H1 (cell line): ENCODE measurements at regions not wholly inside any gene's neighbourhood (a gene's known extent, or its start where the extent isn't known, plus 50 kb on each side); places are given as distances from the start of the nearest gene placed in this dataset.

Source experiments
- BCL11A ChIP-seq, 2 experiments: IDR thresholded peaks; one replicate each; pipeline ENCODE4 v1.6.1; 2011; ENCODE audit warnings: low read depth in 2 of 2, low read length in 2 of 2, mild to moderate bottlenecking in 2 of 2
- CBX5 ChIP-seq: fragments of 300-800, 300-1000 bp; sonication (generic); IDR thresholded peaks from 2 replicates; pipeline ENCODE4 v1.7.1; 2016; ENCODE audit warnings: antibody characterized with exemption, low read length, low read depth
- CREB1 ChIP-seq: IDR thresholded peaks from 2 replicates; pipeline ENCODE4 v1.6.1; 2012; ENCODE audit warnings: inconsistent platforms
- EGR1 ChIP-seq: IDR thresholded peaks from 2 replicates; pipeline ENCODE4 v1.6.1; 2011; ENCODE audit warnings: low read depth, low read length, borderline replicate concordance
- KDM4A ChIP-seq: IDR thresholded peaks from one replicate; pipeline ENCODE4 v1.7.1; 2012; ENCODE audit warnings: low read depth, mild to moderate bottlenecking, moderate library complexity, low read length, inconsistent platforms; ENCODE audit not compliant: severe bottlenecking

GRCh38 chr7:41808541-41808940 is 105.7 kb upstream of the INHBA start (continued):
- TF ChIP-seq EGR1, result peak; percentile 65; the same call in 1 of the 2 replicates
- TF ChIP-seq CBX5, result no peak
- TF ChIP-seq CREB1, result peak; percentile 64; the same call in 1 of the 2 replicates
- TF ChIP-seq BCL11A (IDR thresholded peaks at IDR 0.05; ENCODE audit: low read depth in 2 of 2, low read length in 2 of 2), result no peak
- no peak for TF ChIP-seq KDM4A
